DMS 273 (cell line): ENCODE measurements at regions not wholly inside any gene's neighbourhood (a gene's known extent, or its start where the extent isn't known, plus 50 kb on each side); places are given as distances from the start of the nearest gene placed in this dataset.

Experiments
- DNase-seq: peaks from one replicate; lab custom pipeline; 2025; ENCODE audit not compliant: unreplicated experiment; lab: John Stamatoyannopoulos, UW

GRCh38 chr1:75074831-75075395 is 59.3 kb upstream of the LHX8 start:
- DNase-seq, result no peak

- peak; percentile 8 for DNase-seq
Observed at GRCh38 chr1:75079538-75080290, 54.5 kb upstream of the LHX8 start.

GRCh38 chr1:75083223-75083622 is 51.0 kb upstream of the LHX8 start:
- DNase-seq, result no peak

GRCh38 chr1:75083848-75084514 is 50.2 kb upstream of the LHX8 start:
- DNase-seq, result no peak
